SU-DHL-6 (cell line): ENCODE measurements at regions not wholly inside any gene's neighbourhood (a gene's known extent, or its start where the extent isn't known, plus 50 kb on each side); places are given as distances from the start of the nearest gene placed in this dataset.

Experiments
- H2AFZ ChIP-seq: fragments of 200-600 bp; sonication (generic); 2 replicates; pipeline ENCODE4 v1.6.1; 2014; ENCODE audit warnings: low read depth, mild to moderate bottlenecking, moderate library complexity, mixed read lengths, antibody characterized with exemption, low read length; ENCODE audit not compliant: severe bottlenecking
- H3F3A ChIP-seq: fragments of 200-600 bp; shearing (Covaris generic); 2 replicates; pipeline ENCODE4 v1.6.0; 2016; ENCODE audit warnings: antibody characterized with exemption, mild to moderate bottlenecking; ENCODE audit not compliant: insufficient read depth
- H3K27ac ChIP-seq: fragments of 200-600 bp; sonication (generic); 2 replicates; pipeline ENCODE4 v1.5.1; 2016; ENCODE audit warnings: low read depth, mild to moderate bottlenecking, low read length, moderate library complexity, mixed read lengths
- H3K27me3 ChIP-seq: fragments of 200-600 bp; sonication (generic), shearing (Covaris generic); 2 replicates; pipeline ENCODE4 v1.6.0; 2014; ENCODE audit warnings: mild to moderate bottlenecking, low read length
- H3K36me3 ChIP-seq: fragments of 200-600 bp; sonication (generic); 2 replicates; pipeline ENCODE4 v1.6.1; 2014; ENCODE audit warnings: mild to moderate bottlenecking, low read length, mixed read lengths
- H3K4me2 ChIP-seq: fragments of 300-600, 200-600 bp; shearing (Covaris generic), sonication (generic); 2 replicates; pipeline ENCODE4 v1.6.0; 2014; ENCODE audit warnings: low read length, low read depth, mild to moderate bottlenecking; ENCODE audit not compliant: poor library complexity, severe bottlenecking
- H3K4me3 ChIP-seq: fragments of 200-600 bp; sonication (generic); 2 replicates; pipeline ENCODE4 v1.5.1; 2014; ENCODE audit warnings: antibody characterized with exemption, low read length, mild to moderate bottlenecking, mixed read lengths; ENCODE audit not compliant: insufficient read depth, poor library complexity, severe bottlenecking
- H3K79me2 ChIP-seq: fragments of 200-600 bp; sonication (generic); 2 replicates; pipeline ENCODE4 v1.6.1; 2014; ENCODE audit warnings: mild to moderate bottlenecking, low read length, moderate library complexity; ENCODE audit not compliant: insufficient read depth
- H3K9ac ChIP-seq: fragments of 200-600 bp; sonication (generic); 2 replicates; pipeline ENCODE4 v1.7.0; 2014; ENCODE audit warnings: mild to moderate bottlenecking, low read length
- H3K9me2 ChIP-seq: fragments of 200-600 bp; sonication (generic); replicated peaks from 2 replicates; pipeline ENCODE4 v1.6.1; 2014; ENCODE audit warnings: low read length; ENCODE audit not compliant: insufficient read depth
- H3K9me3 ChIP-seq: fragments of 200-600 bp; sonication (generic); 2 replicates; pipeline ENCODE4 v1.6.1; 2014; ENCODE audit warnings: low read length, mixed read lengths; ENCODE audit not compliant: insufficient read depth
- H4K20me1 ChIP-seq: fragments of 200-600 bp; sonication (generic); 2 replicates; pipeline ENCODE4 v1.6.1; 2014; ENCODE audit warnings: low read depth, mild to moderate bottlenecking, antibody characterized with exemption, low read length, moderate library complexity, mixed read lengths
- EZH2phosphoT487 ChIP-seq: fragments of 200-600 bp; sonication (generic), shearing (Covaris generic); conservative IDR thresholded peaks from 2 replicates; pipeline ENCODE4 v1.6.1; 2018; ENCODE audit warnings: mild to moderate bottlenecking, antibody characterized with exemption, low read length, moderate library complexity, mixed read lengths
- TF ChIP-seq, protein P1 (sequence below): fragments of 200-600 bp; sonication (generic); IDR thresholded peaks from one replicate; pipeline ENCODE4 v1.5.1; 2017; ENCODE audit warnings: antibody characterized with exemption, mild to moderate bottlenecking, low read length, moderate library complexity; ENCODE audit not compliant: insufficient read depth, poor library complexity, severe bottlenecking

GRCh38 chr1:30478799-30479563 is 244.4 kb downstream of the MATN1 start:
- TF ChIP-seq, protein P1, sequence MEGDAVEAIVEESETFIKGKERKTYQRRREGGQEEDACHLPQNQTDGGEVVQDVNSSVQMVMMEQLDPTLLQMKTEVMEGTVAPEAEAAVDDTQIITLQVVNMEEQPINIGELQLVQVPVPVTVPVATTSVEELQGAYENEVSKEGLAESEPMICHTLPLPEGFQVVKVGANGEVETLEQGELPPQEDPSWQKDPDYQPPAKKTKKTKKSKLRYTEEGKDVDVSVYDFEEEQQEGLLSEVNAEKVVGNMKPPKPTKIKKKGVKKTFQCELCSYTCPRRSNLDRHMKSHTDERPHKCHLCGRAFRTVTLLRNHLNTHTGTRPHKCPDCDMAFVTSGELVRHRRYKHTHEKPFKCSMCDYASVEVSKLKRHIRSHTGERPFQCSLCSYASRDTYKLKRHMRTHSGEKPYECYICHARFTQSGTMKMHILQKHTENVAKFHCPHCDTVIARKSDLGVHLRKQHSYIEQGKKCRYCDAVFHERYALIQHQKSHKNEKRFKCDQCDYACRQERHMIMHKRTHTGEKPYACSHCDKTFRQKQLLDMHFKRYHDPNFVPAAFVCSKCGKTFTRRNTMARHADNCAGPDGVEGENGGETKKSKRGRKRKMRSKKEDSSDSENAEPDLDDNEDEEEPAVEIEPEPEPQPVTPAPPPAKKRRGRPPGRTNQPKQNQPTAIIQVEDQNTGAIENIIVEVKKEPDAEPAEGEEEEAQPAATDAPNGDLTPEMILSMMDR = no peak
- TF ChIP-seq EZH2phosphoT487 = no peak
- H3K9me3 ChIP-seq = peaks cover 11% of the 10 kb centered on the region; the same call in 1 of the 2 replicates
- no peak overlapping the region for H3K4me2 ChIP-seq
- no peaks in the 10 kb centered on the region for H3K9me2 ChIP-seq
- no peaks in the 10 kb centered on the region for H4K20me1 ChIP-seq
- H3K4me3 ChIP-seq = no peak overlapping the region
- H2AFZ ChIP-seq = no peak overlapping the region
- no peak overlapping the region for H3K9ac ChIP-seq
- no peaks in the 10 kb centered on the region for H3F3A ChIP-seq
- H3K27ac ChIP-seq = no peak overlapping the region
- no peaks in the 10 kb centered on the region for H3K27me3 ChIP-seq
- H3K79me2 ChIP-seq = no peaks in the 10 kb centered on the region
- no peaks in the 10 kb centered on the region for H3K36me3 ChIP-seq

- Histone ChIP-seq H3K9ac (no peak overlapping the region), H3K27ac (no peak overlapping the region), H4K20me1 (no peaks in the 10 kb centered on the region), H3K36me3 (no peaks in the 10 kb centered on the region), H3F3A (no peaks in the 10 kb centered on the region), H3K9me2 (no peaks in the 10 kb centered on the region), H3K27me3 (no peaks in the 10 kb centered on the region), H3K4me3 (no peak overlapping the region), H3K79me2 (no peaks in the 10 kb centered on the region), H3K9me3 (peaks cover 11% of the 10 kb centered on the region; the same call in 1 of the 2 replicates), H3K4me2 (no peak overlapping the region), H2AFZ (no peak overlapping the region)
- TF ChIP-seq, protein P1 = no peak
- TF ChIP-seq EZH2phosphoT487 = no peak
Measured at GRCh38 chr1:30478283-30478682, 245.1 kb downstream of the MATN1 start.

DNA sequence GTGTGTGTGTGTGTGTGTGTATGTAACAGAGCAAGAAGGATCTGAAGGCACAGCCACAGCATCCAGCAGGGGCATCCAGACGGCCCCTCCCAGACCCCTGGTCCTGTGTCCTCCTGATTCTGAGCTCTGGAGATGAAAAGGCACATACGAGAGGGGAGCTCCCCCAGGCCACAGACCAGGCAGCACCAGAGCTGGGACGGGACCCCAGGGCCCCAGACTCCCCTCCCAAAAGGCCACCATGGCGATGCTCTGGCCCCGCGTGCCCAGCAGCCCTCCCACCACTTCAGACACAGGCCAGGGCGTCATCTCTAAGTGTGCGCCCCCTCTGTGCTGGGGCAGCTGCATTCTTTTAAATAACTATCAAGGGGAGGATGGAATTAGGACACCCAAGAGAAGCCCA is 245.8 kb downstream of the MATN1 start:
- TF ChIP-seq, protein P1 = no peak
- TF ChIP-seq EZH2phosphoT487 = no peak
- Histone ChIP-seq H3K9ac (no peak overlapping the region), H3K4me3 (no peak overlapping the region), H3K36me3 (no peaks in the 10 kb centered on the region), H2AFZ (no peak overlapping the region), H4K20me1 (no peaks in the 10 kb centered on the region), H3K79me2 (no peaks in the 10 kb centered on the region), H3K27ac (no peak overlapping the region), H3F3A (no peaks in the 10 kb centered on the region), H3K9me3 (peaks cover 7% of the 10 kb centered on the region; the same call in 1 of the 2 replicates), H3K9me2 (no peaks in the 10 kb centered on the region), H3K27me3 (no peaks in the 10 kb centered on the region), H3K4me2 (no peak overlapping the region)
